Adrenal gland (tissue), 9 donors: ENCODE measurements at regions not wholly inside any gene's neighbourhood (a gene's known extent, or its start where the extent isn't known, plus 50 kb on each side); places are given as distances from the start of the nearest gene placed in this dataset.

ENCODE experiments used
- DNase-seq, 7 donors: peaks; one replicate each; pipeline ENCODE4 v3.0.0-alpha.2; 2019 to 2020
- H3K27ac ChIP-seq, 5 donors: fragments of 200-600 bp; sonication (generic) in 4 of 5; 1 replicate in 3 of 5; 2 replicates in 2 of 5; pipeline versions ENCODE4 v1.5.1 to v1.8.0; 2016 to 2020; ENCODE audit warnings: mild to moderate bottlenecking in 1 of 5
- H3K27me3 ChIP-seq: fragments of 200-600 bp; 2 replicates; pipeline ENCODE4 v1.8.0; 2021
- H3K36me3 ChIP-seq, 2 donors: fragments of 200-600 bp; replicated peaks in 1 of 2; 1 replicate in 1 of 2; 2 replicates in 1 of 2; pipeline versions ENCODE4 v1.5.1 to v1.8.0; 2018 to 2022
- H3K4me1 ChIP-seq, 2 donors: fragments of 200-600 bp; replicated peaks in 1 of 2; 1 replicate in 1 of 2; 2 replicates in 1 of 2; pipeline versions ENCODE4 v1.5.1 to v1.8.0; 2018 to 2021
- H3K4me3 ChIP-seq, 4 donors: fragments of 200-600 bp; sonication (generic) in 3 of 4; one replicate each; pipeline ENCODE4 v1.5.1; 2016 to 2018
- H3K9me3 ChIP-seq, 3 donors: fragments of 200-600 bp; sonication (generic) in 1 of 3; replicated peaks in 1 of 3; 1 replicate in 2 of 3; 2 replicates in 1 of 3; pipeline versions ENCODE4 v1.5.1 to v1.8.0; 2016 to 2021
- POLR2A ChIP-seq, 2 donors: fragments of 450-650 bp; IDR thresholded peaks; one replicate each; pipeline ENCODE4 v1.6.1; 2017; ENCODE audit warnings: antibody characterized with exemption in 2 of 2, mild to moderate bottlenecking in 2 of 2, moderate library complexity in 1 of 2
- WGBS, 4 donors: extraction: QIAGEN DNeasy Blood & Tissue Kit in 2 of 4; methylation state at CpG; one replicate each; pipeline versions ENCODE4 v1.1.5 to v1.1.7; 2013 to 2017; 5-methylcytosine and 5-hydroxymethylcytosine counted together
- intact Hi-C, 2 donors: fragments of 100-400 bp; cut with DNase I; formaldehyde crosslinking; loops; one replicate each; pipeline versions ENCODE4 v1.14.1 to v1.15.0; 2022 to 2023
- TF ChIP-seq, protein P1 (sequence below), 6 experiments: fragments of 450-650 bp in 4 of 6; fragments of 200-600 bp in 2 of 6; sonication (generic) in 1 of 6; IDR thresholded peaks; 1 replicate in 5 of 6; 2 replicates in 1 of 6; pipeline versions ENCODE4 v1.5.1 to v1.8.0; 2016 to 2021; ENCODE audit warnings: antibody characterized with exemption in 6 of 6, mild to moderate bottlenecking in 2 of 6, moderate library complexity in 1 of 6
- donor health status: healthy with polysubstance abuse.
- donor health status: Bipolar disorder and iron deficiency.
- donor health status: DM: yes; HTN: yes; CAD: no.
- donor health status: DM: no; HTN: no; CAD: no.
- donor health status: DM: no; HTN: no; CAD: no.

DNA sequence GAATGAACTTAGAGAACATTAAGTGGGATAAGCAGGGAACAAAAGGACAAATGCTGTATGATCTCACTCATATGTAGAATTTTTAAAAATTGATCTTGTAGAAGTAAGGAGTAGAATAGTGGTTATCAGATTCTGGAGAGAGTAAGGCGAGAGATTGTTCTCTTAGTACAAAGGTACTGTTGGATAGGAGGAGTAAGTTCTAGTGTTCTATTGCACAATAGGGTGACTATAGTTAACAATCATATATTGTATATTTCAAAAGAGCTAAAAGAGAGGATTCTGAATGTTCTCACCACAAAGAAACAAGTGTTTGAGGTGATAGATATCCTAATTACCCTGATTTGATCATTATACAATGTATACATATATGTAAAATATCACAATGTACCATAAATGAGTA lies 735.9 kb downstream of the NCAM2 start:
- TF ChIP-seq POLR2A (IDR thresholded peaks at IDR 0.05), result no peak
- TF ChIP-seq, protein P1, sequence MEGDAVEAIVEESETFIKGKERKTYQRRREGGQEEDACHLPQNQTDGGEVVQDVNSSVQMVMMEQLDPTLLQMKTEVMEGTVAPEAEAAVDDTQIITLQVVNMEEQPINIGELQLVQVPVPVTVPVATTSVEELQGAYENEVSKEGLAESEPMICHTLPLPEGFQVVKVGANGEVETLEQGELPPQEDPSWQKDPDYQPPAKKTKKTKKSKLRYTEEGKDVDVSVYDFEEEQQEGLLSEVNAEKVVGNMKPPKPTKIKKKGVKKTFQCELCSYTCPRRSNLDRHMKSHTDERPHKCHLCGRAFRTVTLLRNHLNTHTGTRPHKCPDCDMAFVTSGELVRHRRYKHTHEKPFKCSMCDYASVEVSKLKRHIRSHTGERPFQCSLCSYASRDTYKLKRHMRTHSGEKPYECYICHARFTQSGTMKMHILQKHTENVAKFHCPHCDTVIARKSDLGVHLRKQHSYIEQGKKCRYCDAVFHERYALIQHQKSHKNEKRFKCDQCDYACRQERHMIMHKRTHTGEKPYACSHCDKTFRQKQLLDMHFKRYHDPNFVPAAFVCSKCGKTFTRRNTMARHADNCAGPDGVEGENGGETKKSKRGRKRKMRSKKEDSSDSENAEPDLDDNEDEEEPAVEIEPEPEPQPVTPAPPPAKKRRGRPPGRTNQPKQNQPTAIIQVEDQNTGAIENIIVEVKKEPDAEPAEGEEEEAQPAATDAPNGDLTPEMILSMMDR (IDR thresholded peaks at IDR 0.05), result no peak
- Histone ChIP-seq H3K36me3 (no peaks in the 10 kb centered on the region), H3K27ac (no peak overlapping the region), H3K4me3 (no peak overlapping the region), H3K9me3 (peaks cover 0 to 4% (median 0%) of the 10 kb centered on the region in 3 donors), H3K4me1 (no peaks in the 10 kb centered on the region), H3K27me3 (no peaks in the 10 kb centered on the region)
- DNase-seq, result no peak
- 77 to 92% (median 90%) methylated on average over 1 of the region's 1 CpG for whole genome bisulfite sequencing, 4 donors
- intact Hi-C loops, result no loop called here

DNA sequence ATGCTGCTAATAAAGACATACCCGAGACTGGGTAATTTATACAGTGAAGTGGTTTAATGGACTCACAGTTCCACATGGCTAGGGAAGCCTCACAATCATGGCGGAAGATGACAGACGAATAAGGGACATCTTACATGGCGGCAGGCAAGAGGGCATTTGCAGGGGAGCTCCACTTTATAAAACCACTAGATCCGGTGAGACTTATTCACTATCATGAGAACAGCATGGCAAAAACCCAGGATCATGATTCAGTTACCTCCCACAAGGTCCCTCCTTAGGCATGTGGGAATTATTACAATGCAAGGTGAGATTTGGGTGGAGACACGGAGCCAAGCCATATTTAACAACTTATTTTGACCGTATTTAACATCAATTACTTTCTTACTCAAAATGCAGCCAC lies 739.0 kb downstream of the NCAM2 start:
- no peaks in the 10 kb centered on the region for H3K36me3 ChIP-seq
- intact Hi-C loops, result no loop called here
- no peaks in the 10 kb centered on the region for H3K4me1 ChIP-seq
- peaks cover 0 to 4% (median 0%) of the 10 kb centered on the region in 3 donors for H3K9me3 ChIP-seq
- WGBS, 4 donors, result 80 to 90% (median 85%) methylated on average over 7 of the region's 7 CpGs
- no peaks in the 10 kb centered on the region for H3K27me3 ChIP-seq
- no peak for DNase-seq
- no peak overlapping the region for H3K27ac ChIP-seq
- TF ChIP-seq, protein P1 (IDR thresholded peaks at IDR 0.05), result no peak
- no peak for TF ChIP-seq POLR2A (IDR thresholded peaks at IDR 0.05)
- H3K4me3 ChIP-seq, result no peak overlapping the region

DNA sequence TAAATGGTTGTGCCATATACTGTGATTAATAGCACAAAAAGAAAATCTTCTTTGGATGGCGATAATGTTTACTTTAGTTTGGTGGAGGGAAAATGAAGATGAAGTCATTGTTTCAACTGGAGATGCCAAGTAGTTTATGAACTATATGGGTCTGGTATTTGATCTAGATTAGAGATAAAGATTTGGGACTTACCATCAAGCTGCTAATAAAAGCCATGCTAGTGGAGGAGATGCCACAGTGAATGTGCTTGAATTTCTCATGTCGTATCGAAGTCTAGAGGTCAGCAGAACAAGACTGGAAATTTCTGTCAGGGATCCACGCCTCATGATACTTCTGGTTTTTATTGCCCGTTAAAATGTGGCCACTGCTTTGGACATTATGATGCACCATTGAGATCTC lies 742.0 kb downstream of the NCAM2 start:
- intact Hi-C loops, result no loop called here
- no peak for DNase-seq

DNA sequence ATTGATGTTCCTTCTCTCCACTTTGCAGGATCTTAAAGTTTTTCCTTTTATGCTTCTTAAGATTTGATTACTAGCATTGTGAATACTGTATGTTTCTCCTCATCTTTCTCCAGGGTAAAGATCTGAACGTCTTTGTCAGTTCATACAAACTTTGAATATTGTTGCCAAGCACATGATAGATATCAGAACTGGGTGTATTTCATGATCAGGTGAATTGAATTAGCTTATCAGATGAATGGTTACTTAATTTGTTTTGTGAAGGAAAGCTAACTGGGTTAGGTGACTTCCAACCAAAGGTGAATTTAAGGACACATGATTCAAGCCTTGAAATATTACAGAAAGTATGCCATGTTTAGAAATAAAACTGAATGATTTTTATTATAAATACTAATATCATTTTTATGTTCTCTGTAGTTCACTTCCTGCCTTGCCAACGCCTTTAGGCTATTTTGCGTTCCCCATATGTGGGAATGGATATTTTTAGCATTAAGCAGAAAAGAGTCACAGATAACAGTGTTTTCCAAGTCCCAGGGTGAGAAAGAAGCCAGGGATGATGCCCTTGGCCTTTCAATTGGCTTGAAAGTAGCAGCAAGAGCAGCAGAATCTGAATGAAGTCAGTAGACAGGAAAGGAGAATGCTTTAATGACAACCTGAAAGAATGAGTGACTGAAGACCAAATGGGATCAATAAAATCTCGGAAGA lies 752.1 kb downstream of the NCAM2 start:
- WGBS, 4 donors, result 32 to 53% (median 47%) methylated on average over 4 of the region's 4 CpGs
- H3K36me3 ChIP-seq, result no peaks in the 10 kb centered on the region
- intact Hi-C loops, result no loop called here
- no peak overlapping the region for H3K4me3 ChIP-seq
- TF ChIP-seq, protein P1 (IDR thresholded peaks at IDR 0.05), result no peak
- no peak for TF ChIP-seq POLR2A (IDR thresholded peaks at IDR 0.05)
- no peaks in the 10 kb centered on the region for H3K4me1 ChIP-seq
- H3K27ac ChIP-seq, result no peak overlapping the region
- no peaks in the 10 kb centered on the region for H3K9me3 ChIP-seq
- no peaks in the 10 kb centered on the region for H3K27me3 ChIP-seq
- no peak for DNase-seq

More for the DNA sequence above, 742.0 kb downstream of the NCAM2 start:
- 70 to 74% (median 72%) methylated on average over 5 of the region's 5 CpGs for WGBS, 4 donors
- Histone ChIP-seq H3K27ac (no peak overlapping the region), H3K4me3 (no peak overlapping the region), H3K9me3 (no peaks in the 10 kb centered on the region), H3K4me1 (no peaks in the 10 kb centered on the region), H3K27me3 (no peaks in the 10 kb centered on the region), H3K36me3 (no peaks in the 10 kb centered on the region)
- TF ChIP-seq, protein P1 (IDR thresholded peaks at IDR 0.05), result no peak
- TF ChIP-seq POLR2A (IDR thresholded peaks at IDR 0.05), result no peak
